ENCODE measurements at regions not wholly inside any gene's neighbourhood (a gene's known extent, or its start where the extent isn't known, plus 50 kb on each side); places are given as distances from the start of the nearest gene placed in this dataset.

GRCh38 chr16:65463652-65464260 lies 341.9 kb upstream of the CDH11 start:
- no peaks in the 10 kb centered on the region for H3K27me3 ChIP-seq
- no peaks in the 10 kb centered on the region for H3K4me1 ChIP-seq
- H3K27ac ChIP-seq, result no peak overlapping the region
- DNase-seq (ENCODE audit: low spot score in 2 of 2), result no peak
- H3K9me3 ChIP-seq, result no peaks in the 10 kb centered on the region
- TF ChIP-seq CTCF (IDR thresholded peaks at IDR 0.05), result no peak
- TF ChIP-seq POLR2AphosphoS5 (IDR thresholded peaks at IDR 0.05), result no peak
- TF ChIP-seq POLR2A (IDR thresholded peaks at IDR 0.05), result no peak
- TF ChIP-seq EP300 (IDR thresholded peaks at IDR 0.05), result no peak
- WGBS, result 79% methylated on average over 3 of the region's 3 CpGs
- H3K36me3 ChIP-seq, result no peaks in the 10 kb centered on the region
- H3K4me3 ChIP-seq, result no peak overlapping the region

- Histone ChIP-seq H3K9me3 (no peaks in the 10 kb centered on the region), H3K27ac (no peak overlapping the region), H3K4me3 (no peak overlapping the region), H3K4me1 (no peaks in the 10 kb centered on the region), H3K27me3 (no peaks in the 10 kb centered on the region), H3K36me3 (no peaks in the 10 kb centered on the region)
- WGBS, result 75% methylated on average over 2 of the region's 2 CpGs
- no peak for DNase-seq (ENCODE audit: low spot score in 2 of 2)
- TF ChIP-seq CTCF (IDR thresholded peaks at IDR 0.05), result no peak
- TF ChIP-seq POLR2AphosphoS5 (IDR thresholded peaks at IDR 0.05), result no peak
- TF ChIP-seq EP300 (IDR thresholded peaks at IDR 0.05), result no peak
- TF ChIP-seq POLR2A (IDR thresholded peaks at IDR 0.05), result no peak
These were observed 335.2 kb upstream of the CDH11 start for GRCh38 chr16:65457084-65457483.

- TF ChIP-seq CTCF (IDR thresholded peaks at IDR 0.05), result no peak
- H3K27ac ChIP-seq, result no peak overlapping the region
- H3K36me3 ChIP-seq, result no peaks in the 10 kb centered on the region
- no peak overlapping the region for H3K4me3 ChIP-seq
- no peak for DNase-seq (ENCODE audit: low spot score in 2 of 2)
- no peaks in the 10 kb centered on the region for H3K4me1 ChIP-seq
- no peaks in the 10 kb centered on the region for H3K27me3 ChIP-seq
- WGBS, result 80% methylated on average over 4 of the region's 4 CpGs
- H3K9me3 ChIP-seq, result no peaks in the 10 kb centered on the region
These were observed 333.9 kb upstream of the CDH11 start for GRCh38 chr16:65455761-65456160.

- 74% methylated on average over 2 of the region's 2 CpGs for WGBS
- no peaks in the 10 kb centered on the region for H3K27me3 ChIP-seq
These were observed 331.8 kb upstream of the CDH11 start for GRCh38 chr16:65453646-65454045.

DNA sequence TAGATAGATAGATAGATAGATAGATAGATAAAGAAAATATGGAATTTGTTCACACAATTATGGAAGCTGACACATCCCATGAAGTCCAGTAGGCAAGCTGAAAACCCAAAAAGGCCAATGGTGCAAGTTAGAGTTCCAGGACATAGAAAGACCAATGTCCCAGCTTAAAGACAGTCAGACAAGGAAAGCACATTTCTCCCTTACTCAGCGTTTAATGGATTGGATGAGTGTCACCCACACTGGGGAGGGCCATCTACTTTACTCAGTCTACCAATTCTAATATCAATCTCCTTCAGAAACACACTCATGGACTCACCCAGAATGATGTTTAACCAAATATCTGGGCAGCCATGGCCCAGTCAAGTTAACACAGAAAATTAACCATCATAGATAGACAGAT lies 327.7 kb upstream of the CDH11 start:
- Histone ChIP-seq H3K27me3 (no peaks in the 10 kb centered on the region), H3K4me1 (no peaks in the 10 kb centered on the region), H3K4me3 (no peak overlapping the region), H3K27ac (no peak overlapping the region), H3K9me3 (peaks cover 4% of the 10 kb centered on the region), H3K36me3 (no peaks in the 10 kb centered on the region)
- no peak for TF ChIP-seq POLR2A (IDR thresholded peaks at IDR 0.05)
- no peak for TF ChIP-seq CTCF (IDR thresholded peaks at IDR 0.05)
- TF ChIP-seq EP300 (IDR thresholded peaks at IDR 0.05), result no peak
- TF ChIP-seq POLR2AphosphoS5 (IDR thresholded peaks at IDR 0.05), result no peak
- WGBS, result 74% methylated on average over 1 of the region's 1 CpG
- no peak for DNase-seq (ENCODE audit: low spot score in 2 of 2)

More at GRCh38 chr16:65453646-65454045, 331.8 kb upstream of the CDH11 start:
- H3K4me1 ChIP-seq, result no peaks in the 10 kb centered on the region
- H3K36me3 ChIP-seq, result no peaks in the 10 kb centered on the region
- TF ChIP-seq POLR2AphosphoS5 (IDR thresholded peaks at IDR 0.05), result no peak
- TF ChIP-seq POLR2A (IDR thresholded peaks at IDR 0.05), result no peak
- TF ChIP-seq CTCF (IDR thresholded peaks at IDR 0.05), result no peak
- no peak for TF ChIP-seq EP300 (IDR thresholded peaks at IDR 0.05)
- no peak for DNase-seq (ENCODE audit: low spot score in 2 of 2)
- no peak overlapping the region for H3K4me3 ChIP-seq
- H3K27ac ChIP-seq, result no peak overlapping the region
- peaks cover 4% of the 10 kb centered on the region for H3K9me3 ChIP-seq

All from suprapubic skin (tissue), 4 donors.